Mucosa of descending colon (tissue), 3 donors: ENCODE measurements at regions not wholly inside any gene's neighbourhood (a gene's known extent, or its start where the extent isn't known, plus 50 kb on each side); places are given as distances from the start of the nearest gene placed in this dataset.

Source experiments
- ATAC-seq: fragments of 200-7000 bp; cut with Tn5 transposase; one replicate; pipeline ENCODE4 v1.9.1; 2020; ENCODE audit warnings: mild to moderate bottlenecking, moderate library complexity
- DNase-seq, 3 donors: peaks; one replicate each; pipeline ENCODE4 v3.0.0-alpha.2; 2020
- H3K36me3 ChIP-seq: fragments of 200-600 bp; one replicate; pipeline ENCODE4 v1.8.0; 2021; ENCODE audit warnings: low read depth, mild to moderate bottlenecking
- H3K4me1 ChIP-seq: fragments of 200-600 bp; one replicate; pipeline ENCODE4 v1.8.0; 2021; ENCODE audit warnings: low read depth, mild to moderate bottlenecking
- H3K4me3 ChIP-seq: fragments of 200-600 bp; one replicate; pipeline ENCODE4 v1.8.0; 2021; ENCODE audit warnings: mild to moderate bottlenecking
- H3K9me3 ChIP-seq: fragments of 200-600 bp; one replicate; pipeline ENCODE4 v1.8.0; 2021; ENCODE audit warnings: mild to moderate bottlenecking
- CTCF ChIP-seq: fragments of 200-600 bp; IDR thresholded peaks from one replicate; pipeline ENCODE4 v1.8.0; 2022; ENCODE audit warnings: antibody characterized with exemption, mild to moderate bottlenecking
- intact Hi-C, 2 donors: fragments of 100-400 bp; cut with DNase I in 1 of 2; cut with micrococcal nuclease in 1 of 2; formaldehyde crosslinking; loops; one replicate each; pipeline versions ENCODE4 v1.11.0 to v1.11.1; 2022; cut with DNase I, micrococcal nuclease
- donor health status: DM: no; HTN: no; CAD: no; lungs with moderate emphysema.
- donor health status: DM: no; HTN: no; CAD: no.
- donor health status: DM: no; HTN: yes; CAD: no.

- no peaks in the 10 kb centered on the region for H3K4me1 ChIP-seq
- no peak for DNase-seq
- ATAC-seq: no peak
- H3K4me3 ChIP-seq: no peak overlapping the region
- no peak for TF ChIP-seq CTCF
- H3K9me3 ChIP-seq: no peaks in the 10 kb centered on the region
- H3K36me3 ChIP-seq: no peaks in the 10 kb centered on the region
- intact Hi-C loops: no loop called here
Measured at GRCh38 chr3:16658004-16658924, 53.0 kb upstream of the DAZL start.

- DNase-seq (no peak), ATAC-seq (no peak)
- intact Hi-C loops: no loop called here
- no peak for TF ChIP-seq CTCF
- Histone ChIP-seq H3K36me3 (no peaks in the 10 kb centered on the region), H3K9me3 (no peaks in the 10 kb centered on the region), H3K4me3 (no peak overlapping the region), H3K4me1 (no peaks in the 10 kb centered on the region)
Measured at GRCh38 chr3:16658925-16659793, 53.9 kb upstream of the DAZL start.

- DNase-seq: no peak
- no peaks in the 10 kb centered on the region for H3K36me3 ChIP-seq
- intact Hi-C loops: no loop called here
- H3K4me3 ChIP-seq: no peak overlapping the region
- no peaks in the 10 kb centered on the region for H3K9me3 ChIP-seq
- no peak for TF ChIP-seq CTCF
- no peak for ATAC-seq
- H3K4me1 ChIP-seq: no peaks in the 10 kb centered on the region
Measured at GRCh38 chr3:16663854-16664712, 58.9 kb upstream of the DAZL start.

GRCh38 chr3:16665282-16665741 lies 60.1 kb upstream of the DAZL start:
- no peaks in the 10 kb centered on the region for H3K4me1 ChIP-seq
- H3K9me3 ChIP-seq: no peaks in the 10 kb centered on the region
- peak in 1 of 3 donors; percentile 72 for DNase-seq
- ATAC-seq: peak; percentile 97
- H3K36me3 ChIP-seq: no peaks in the 10 kb centered on the region
- TF ChIP-seq CTCF: no peak
- intact Hi-C loops: no loop called here
- no peak overlapping the region for H3K4me3 ChIP-seq

- no peaks in the 10 kb centered on the region for H3K9me3 ChIP-seq
- no peak overlapping the region for H3K4me3 ChIP-seq
- intact Hi-C loops: no loop called here
- no peaks in the 10 kb centered on the region for H3K36me3 ChIP-seq
- H3K4me1 ChIP-seq: no peaks in the 10 kb centered on the region
- no peak for ATAC-seq
- TF ChIP-seq CTCF: no peak
- DNase-seq: no peak
Measured at GRCh38 chr3:16666206-16666605, 61.0 kb upstream of the DAZL start.
